PFSK-1 (cell line): ENCODE measurements at regions not wholly inside any gene's neighbourhood (a gene's known extent, or its start where the extent isn't known, plus 50 kb on each side); places are given as distances from the start of the nearest gene placed in this dataset.

Experiments used
- FOXP2 ChIP-seq: optimal IDR thresholded peaks from 2 replicates; pipeline ENCODE3; 2011; ENCODE audit warnings: borderline replicate concordance, control low read depth, inconsistent platforms; ENCODE audit not compliant: insufficient read depth; ENCODE audit errors: extremely low read length, extremely low read depth
- POLR2AphosphoS5 ChIP-seq: IDR thresholded peaks from 2 replicates; pipeline ENCODE4 v1.6.1; 2012; ENCODE audit warnings: low read depth, mild to moderate bottlenecking, control low read depth, low read length, moderate library complexity
- REST ChIP-seq, 2 experiments: IDR thresholded peaks; 2 replicates each; pipeline versions ENCODE4 v1.6.1 to v1.8.0; 2011 to 2012; ENCODE audit warnings: low read depth in 2 of 2, low read length in 2 of 2, control low read depth in 1 of 2, inconsistent platforms in 1 of 2, mild to moderate bottlenecking in 1 of 2, moderate library complexity in 1 of 2; ENCODE audit not compliant: insufficient read depth in 1 of 2
- SIN3A ChIP-seq: IDR thresholded peaks from 2 replicates; pipeline ENCODE4 v1.6.1; 2012; ENCODE audit warnings: mild to moderate bottlenecking, low read length, moderate library complexity, borderline replicate concordance; ENCODE audit not compliant: insufficient read depth
- TAF1 ChIP-seq: IDR thresholded peaks from 2 replicates; pipeline ENCODE4 v1.6.1; 2012; ENCODE audit warnings: low read length, control low read depth, borderline replicate concordance; ENCODE audit not compliant: insufficient read depth

GRCh38 chr6:141164042-141164743, 968.5 kb upstream of the GJE1 start:
- TF ChIP-seq TAF1 (no peak), REST (IDR thresholded peaks at IDR 0.05; ENCODE audit: insufficient read depth in 1 of 2, low read depth in 2 of 2, low read length in 2 of 2) (no peak), POLR2AphosphoS5 (no peak), FOXP2 (no peak), SIN3A (no peak)

- TF ChIP-seq POLR2AphosphoS5, result no peak
- TF ChIP-seq TAF1, result no peak
- no peak for TF ChIP-seq FOXP2
- no peak for TF ChIP-seq SIN3A
- no peak for TF ChIP-seq REST (IDR thresholded peaks at IDR 0.05; ENCODE audit: insufficient read depth in 1 of 2, low read depth in 2 of 2, low read length in 2 of 2)
Observed at GRCh38 chr6:141163107-141163506, 969.6 kb upstream of the GJE1 start.

GRCh38 chr6:141158740-141159139, 974.0 kb upstream of the GJE1 start:
- TF ChIP-seq SIN3A (no peak), POLR2AphosphoS5 (no peak), TAF1 (no peak), REST (IDR thresholded peaks at IDR 0.05; ENCODE audit: insufficient read depth in 1 of 2, low read depth in 2 of 2, low read length in 2 of 2) (no peak), FOXP2 (no peak)

- no peak for TF ChIP-seq POLR2AphosphoS5
- no peak for TF ChIP-seq REST (IDR thresholded peaks at IDR 0.05; ENCODE audit: insufficient read depth in 1 of 2, low read depth in 2 of 2, low read length in 2 of 2)
- TF ChIP-seq FOXP2, result no peak
- no peak for TF ChIP-seq SIN3A
- TF ChIP-seq TAF1, result no peak
Observed at GRCh38 chr6:141153563-141153962, 979.2 kb upstream of the GJE1 start.
